Mesendoderm (in vitro differentiated cells): ENCODE measurements at regions not wholly inside any gene's neighbourhood (a gene's known extent, or its start where the extent isn't known, plus 50 kb on each side); places are given as distances from the start of the nearest gene placed in this dataset.
A peak's percentile ranks its signal among the peaks of the same experiment; 100 is the strongest.

ENCODE experiments used
- DNase-seq: peaks from one replicate; pipeline ENCODE4 v3.0.0; 2013
- H2AK5ac ChIP-seq: 2 replicates; pipeline ENCODE4 v1.6.1; 2013; ENCODE audit warnings: low read length, inconsistent platforms
- H2BK120ac ChIP-seq: 2 replicates; pipeline ENCODE4 v1.6.1; 2013; ENCODE audit warnings: low read depth, mild to moderate bottlenecking, low read length, moderate library complexity, mixed read lengths
- H2BK15ac ChIP-seq: replicated peaks from 2 replicates; pipeline ENCODE4 v1.6.1; 2013; ENCODE audit warnings: low read depth, mild to moderate bottlenecking, moderate library complexity
- H2BK5ac ChIP-seq: 2 replicates; pipeline ENCODE4 v1.6.1; 2013; ENCODE audit warnings: low read length, inconsistent platforms
- H3K18ac ChIP-seq: 2 replicates; pipeline ENCODE4 v1.6.1; 2013; ENCODE audit warnings: mild to moderate bottlenecking, low read length, mixed read lengths
- H3K23ac ChIP-seq: one replicate; pipeline ENCODE4 v1.6.1; 2013; ENCODE audit warnings: low read length
- H3K27ac ChIP-seq: 2 replicates; pipeline ENCODE4 v1.5.1; 2013; ENCODE audit warnings: low read depth, mild to moderate bottlenecking, inconsistent platforms, low read length, moderate library complexity
- H3K27me3 ChIP-seq: 2 replicates; pipeline ENCODE4 v1.6.1; 2013; ENCODE audit warnings: low read length, control low read depth, mild to moderate bottlenecking, inconsistent platforms; ENCODE audit not compliant: insufficient read depth, poor library complexity
- H3K36me3 ChIP-seq: 2 replicates; pipeline ENCODE4 v1.6.1; 2013; ENCODE audit warnings: low read length, inconsistent platforms; ENCODE audit not compliant: control insufficient read depth, insufficient read depth
- H3K4ac ChIP-seq: one replicate; pipeline ENCODE4 v1.6.1; 2013; ENCODE audit warnings: low read depth, mild to moderate bottlenecking, low read length, moderate library complexity
- H3K4me1 ChIP-seq: 2 replicates; pipeline ENCODE4 v1.6.1; 2013; ENCODE audit warnings: low read depth, low read length, inconsistent platforms; ENCODE audit not compliant: control insufficient read depth
- H3K4me2 ChIP-seq: 2 replicates; pipeline ENCODE4 v1.6.1; 2013; ENCODE audit warnings: low read length
- H3K4me3 ChIP-seq: 2 replicates; pipeline ENCODE4 v1.5.1; 2013; ENCODE audit warnings: mild to moderate bottlenecking, low read length
- H3K56ac ChIP-seq: one replicate; pipeline ENCODE4 v1.6.1; 2013; ENCODE audit warnings: low read length
- H3K79me1 ChIP-seq: 2 replicates; pipeline ENCODE4 v1.6.1; 2013; ENCODE audit warnings: low read length, inconsistent platforms
- H3K79me2 ChIP-seq: 2 replicates; pipeline ENCODE4 v1.6.1; 2013; ENCODE audit warnings: mild to moderate bottlenecking, low read length; ENCODE audit not compliant: control insufficient read depth, insufficient read depth
- H3K9ac ChIP-seq: 2 replicates; pipeline ENCODE4 v1.6.1; 2013; ENCODE audit warnings: low read length, inconsistent platforms
- H4K5ac ChIP-seq: one replicate; pipeline ENCODE4 v1.6.1; 2013; ENCODE audit warnings: low read length
- H4K8ac ChIP-seq: one replicate; pipeline ENCODE4 v1.6.1; 2013; ENCODE audit warnings: low read depth, mild to moderate bottlenecking, control low read depth, low read length, moderate library complexity
- WGBS: extraction: QIAGEN DNeasy Blood & Tissue Kit; methylation state at CpG from one replicate; pipeline ENCODE4 v1.1.7; 2013; ENCODE audit warnings: low lambda C conversion rate, missing lambda C conversion rate; ENCODE audit not compliant: insufficient coverage; ENCODE audit errors: extremely low coverage; 5-methylcytosine and 5-hydroxymethylcytosine counted together

GRCh38 chr11:70826541-70827335, 425.6 kb downstream of the SHANK2 start:
- H3K4me1 ChIP-seq = peaks cover 5% of the 10 kb centered on the region
- no CpG with 5 or more reads among the region's 35 CpGs for WGBS
- H3K9ac ChIP-seq = peak overlapping the region; percentile 3
- no peak overlapping the region for H2AK5ac ChIP-seq
- peak; percentile 66 for DNase-seq
- no peak overlapping the region for H3K4ac ChIP-seq
- peak overlapping the region; percentile 70 for H3K56ac ChIP-seq
- peak overlapping the region; percentile 25 for H3K4me2 ChIP-seq
- H2BK5ac ChIP-seq = no peak overlapping the region
- no peak overlapping the region for H3K4me3 ChIP-seq
- no peak overlapping the region for H2BK120ac ChIP-seq
- no peaks in the 10 kb centered on the region for H3K79me2 ChIP-seq
- H3K36me3 ChIP-seq = no peaks in the 10 kb centered on the region
- no peak overlapping the region for H3K23ac ChIP-seq
- H3K79me1 ChIP-seq = no peaks in the 10 kb centered on the region
- no peak overlapping the region for H4K8ac ChIP-seq
- H3K18ac ChIP-seq = no peak overlapping the region
- H2BK15ac ChIP-seq = no peak overlapping the region
- no peak overlapping the region for H4K5ac ChIP-seq
- H3K27ac ChIP-seq = no peak overlapping the region
- no peaks in the 10 kb centered on the region for H3K27me3 ChIP-seq

GRCh38 chr11:70828593-70829082, 423.7 kb downstream of the SHANK2 start:
- Histone ChIP-seq H3K27me3 (no peaks in the 10 kb centered on the region), H3K4me2 (no peak overlapping the region), H3K79me2 (no peaks in the 10 kb centered on the region), H2AK5ac (no peak overlapping the region), H3K4me3 (no peak overlapping the region), H2BK120ac (no peak overlapping the region), H2BK15ac (no peak overlapping the region), H2BK5ac (no peak overlapping the region), H3K4me1 (peaks cover 5% of the 10 kb centered on the region), H3K27ac (no peak overlapping the region), H3K23ac (no peak overlapping the region), H4K5ac (no peak overlapping the region), H3K56ac (no peak overlapping the region), H3K36me3 (no peaks in the 10 kb centered on the region), H3K9ac (no peak overlapping the region), H4K8ac (no peak overlapping the region), H3K79me1 (no peaks in the 10 kb centered on the region), H3K18ac (no peak overlapping the region), H3K4ac (no peak overlapping the region)
- DNase-seq = no peak
- WGBS = no CpG with 5 or more reads among the region's 20 CpGs

GRCh38 chr11:70829134-70829885, 423.1 kb downstream of the SHANK2 start:
- Histone ChIP-seq H3K36me3 (no peaks in the 10 kb centered on the region), H3K4me1 (peaks cover 5% of the 10 kb centered on the region), H3K4me3 (no peak overlapping the region), H3K4ac (no peak overlapping the region), H3K27me3 (no peaks in the 10 kb centered on the region), H2BK5ac (no peak overlapping the region), H2AK5ac (no peak overlapping the region), H4K5ac (no peak overlapping the region), H2BK120ac (no peak overlapping the region), H3K79me2 (no peaks in the 10 kb centered on the region), H3K79me1 (no peaks in the 10 kb centered on the region), H3K23ac (no peak overlapping the region), H3K9ac (no peak overlapping the region), H2BK15ac (no peak overlapping the region), H3K27ac (no peak overlapping the region), H4K8ac (no peak overlapping the region), H3K56ac (no peak overlapping the region), H3K4me2 (no peak overlapping the region), H3K18ac (no peak overlapping the region)
- no CpG with 5 or more reads among the region's 18 CpGs for WGBS
- no peak for DNase-seq

- Histone ChIP-seq H3K9ac (no peak overlapping the region), H3K36me3 (no peaks in the 10 kb centered on the region), H3K27ac (no peak overlapping the region), H2BK15ac (no peak overlapping the region), H3K79me2 (no peaks in the 10 kb centered on the region), H3K4ac (no peak overlapping the region), H2BK5ac (no peak overlapping the region), H3K56ac (no peak overlapping the region), H3K4me3 (no peak overlapping the region), H3K79me1 (no peaks in the 10 kb centered on the region), H3K4me2 (no peak overlapping the region), H3K23ac (no peak overlapping the region), H4K8ac (no peak overlapping the region), H3K18ac (no peak overlapping the region), H2BK120ac (no peak overlapping the region), H3K27me3 (no peaks in the 10 kb centered on the region), H4K5ac (no peak overlapping the region), H3K4me1 (peaks cover 3% of the 10 kb centered on the region), H2AK5ac (no peak overlapping the region)
- DNase-seq = no peak
- no CpG with 5 or more reads among the region's 9 CpGs for WGBS
Measured at GRCh38 chr11:70829886-70830272, 422.5 kb downstream of the SHANK2 start.

GRCh38 chr11:70833011-70833410, 419.4 kb downstream of the SHANK2 start:
- H3K27ac ChIP-seq = no peak overlapping the region
- no CpG with 5 or more reads among the region's 11 CpGs for WGBS

More at GRCh38 chr11:70833011-70833410, 419.4 kb downstream of the SHANK2 start:
- H3K27me3 ChIP-seq = no peaks in the 10 kb centered on the region
- no peak overlapping the region for H3K4me2 ChIP-seq
- no peaks in the 10 kb centered on the region for H3K36me3 ChIP-seq
- no peak overlapping the region for H4K8ac ChIP-seq
- no peak for DNase-seq
- H3K4me1 ChIP-seq = no peaks in the 10 kb centered on the region
- no peak overlapping the region for H4K5ac ChIP-seq
- no peak overlapping the region for H2AK5ac ChIP-seq
- H3K18ac ChIP-seq = no peak overlapping the region
- H3K79me1 ChIP-seq = no peaks in the 10 kb centered on the region
- H3K4me3 ChIP-seq = no peak overlapping the region
- H2BK5ac ChIP-seq = no peak overlapping the region
- H3K9ac ChIP-seq = no peak overlapping the region
- H2BK15ac ChIP-seq = no peak overlapping the region
- no peak overlapping the region for H3K4ac ChIP-seq
- no peak overlapping the region for H3K56ac ChIP-seq
- no peak overlapping the region for H2BK120ac ChIP-seq
- H3K23ac ChIP-seq = no peak overlapping the region
- H3K79me2 ChIP-seq = no peaks in the 10 kb centered on the region
